ENCODE measurements at regions not wholly inside any gene's neighbourhood (a gene's known extent, or its start where the extent isn't known, plus 50 kb on each side); places are given as distances from the start of the nearest gene placed in this dataset.

DNA sequence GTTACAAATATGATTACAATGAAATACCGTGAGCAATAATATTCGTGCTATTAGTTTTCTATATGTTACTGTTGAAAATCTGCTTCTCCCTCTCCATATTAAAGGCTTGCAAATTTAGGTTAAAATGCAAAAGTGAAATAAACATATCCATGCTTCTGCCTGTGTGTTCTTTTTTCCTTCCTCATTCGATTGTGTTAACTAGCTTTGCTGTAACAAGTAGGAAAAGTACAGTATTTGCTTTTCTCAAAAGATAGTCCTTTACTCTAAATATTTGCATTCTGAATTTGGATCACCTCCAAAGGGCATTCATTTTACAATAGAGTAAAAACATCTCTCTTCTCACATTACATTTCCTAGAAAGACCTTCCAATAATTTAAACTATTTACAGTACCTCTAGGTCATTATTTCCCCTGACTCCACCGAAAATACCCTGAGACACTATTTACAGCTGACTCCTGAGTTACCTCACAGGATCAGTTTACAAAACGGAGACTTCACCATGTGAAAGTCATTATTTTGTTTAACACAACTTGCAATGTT lies 835.0 kb upstream of the FANCL start:
- DNase-seq: no peak
- no peaks in the 10 kb centered on the region for H3K4me1 ChIP-seq
- intact Hi-C loops (cut with DNase I): no loop called here

DNA sequence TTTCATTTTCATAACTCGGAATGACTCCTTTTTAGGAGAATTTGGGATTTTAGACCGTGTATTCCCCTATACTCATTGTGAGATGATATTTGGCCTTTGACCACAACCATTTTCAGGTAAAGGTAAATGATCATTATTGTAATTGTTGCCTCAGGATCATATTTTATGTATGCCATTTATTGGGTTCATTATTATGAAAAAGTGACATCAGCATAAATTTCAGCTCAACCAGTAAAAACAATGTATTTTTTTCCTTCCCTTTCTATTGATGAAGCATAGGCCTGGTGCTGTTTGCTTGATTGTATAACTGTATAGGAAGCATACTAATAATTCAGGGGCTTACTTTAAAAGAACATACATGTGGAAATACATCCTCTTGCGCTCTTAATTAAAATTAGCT lies 832.9 kb upstream of the FANCL start:
- Histone ChIP-seq H3K9ac (ENCODE audit: low read depth in 2 of 2, low read length in 2 of 2) (no peak overlapping the region), H3K9me3 (no peaks in the 10 kb centered on the region), H3K36me3 (no peaks in the 10 kb centered on the region), H3K27me3 (no peaks in the 10 kb centered on the region), H3K4me3 (no peak overlapping the region), H3K4me1 (no peaks in the 10 kb centered on the region), H3K27ac (no peak overlapping the region)
- intact Hi-C loops (cut with DNase I): no loop called here
- TF ChIP-seq, protein P1, sequence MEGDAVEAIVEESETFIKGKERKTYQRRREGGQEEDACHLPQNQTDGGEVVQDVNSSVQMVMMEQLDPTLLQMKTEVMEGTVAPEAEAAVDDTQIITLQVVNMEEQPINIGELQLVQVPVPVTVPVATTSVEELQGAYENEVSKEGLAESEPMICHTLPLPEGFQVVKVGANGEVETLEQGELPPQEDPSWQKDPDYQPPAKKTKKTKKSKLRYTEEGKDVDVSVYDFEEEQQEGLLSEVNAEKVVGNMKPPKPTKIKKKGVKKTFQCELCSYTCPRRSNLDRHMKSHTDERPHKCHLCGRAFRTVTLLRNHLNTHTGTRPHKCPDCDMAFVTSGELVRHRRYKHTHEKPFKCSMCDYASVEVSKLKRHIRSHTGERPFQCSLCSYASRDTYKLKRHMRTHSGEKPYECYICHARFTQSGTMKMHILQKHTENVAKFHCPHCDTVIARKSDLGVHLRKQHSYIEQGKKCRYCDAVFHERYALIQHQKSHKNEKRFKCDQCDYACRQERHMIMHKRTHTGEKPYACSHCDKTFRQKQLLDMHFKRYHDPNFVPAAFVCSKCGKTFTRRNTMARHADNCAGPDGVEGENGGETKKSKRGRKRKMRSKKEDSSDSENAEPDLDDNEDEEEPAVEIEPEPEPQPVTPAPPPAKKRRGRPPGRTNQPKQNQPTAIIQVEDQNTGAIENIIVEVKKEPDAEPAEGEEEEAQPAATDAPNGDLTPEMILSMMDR (IDR thresholded peaks at IDR 0.05): no peak
- DNase-seq: no peak

More for the DNA sequence above, 835.0 kb upstream of the FANCL start:
- Histone ChIP-seq H3K27ac (no peak overlapping the region), H3K9ac (ENCODE audit: low read depth in 2 of 2, low read length in 2 of 2) (no peak overlapping the region), H3K4me3 (no peak overlapping the region), H3K36me3 (no peaks in the 10 kb centered on the region), H3K27me3 (no peaks in the 10 kb centered on the region), H3K9me3 (no peaks in the 10 kb centered on the region)
- TF ChIP-seq, protein P1 (IDR thresholded peaks at IDR 0.05): no peak

DNA sequence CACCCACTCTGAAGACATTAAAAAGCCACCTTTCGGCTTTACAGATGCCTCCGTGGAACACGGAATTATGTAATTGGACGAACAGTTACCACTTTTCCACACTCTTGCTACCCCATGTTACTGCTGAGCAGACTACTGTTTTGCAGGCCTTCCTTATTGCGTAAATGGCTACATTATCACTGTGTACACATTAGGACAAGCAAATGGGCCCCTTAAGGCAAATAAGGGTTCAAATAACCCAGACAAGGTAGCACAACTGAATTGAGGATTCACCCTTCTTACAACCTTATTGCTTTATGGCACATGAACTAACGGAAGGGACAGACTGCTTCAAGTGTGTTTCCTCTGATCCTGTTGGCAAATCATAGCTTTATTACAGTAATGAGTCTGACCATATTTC lies 832.2 kb upstream of the FANCL start:
- TF ChIP-seq, protein P1 (IDR thresholded peaks at IDR 0.05): no peak
- intact Hi-C loops (cut with DNase I): no loop called here
- Histone ChIP-seq H3K9ac (ENCODE audit: low read depth in 2 of 2, low read length in 2 of 2) (no peak overlapping the region), H3K4me1 (no peaks in the 10 kb centered on the region), H3K36me3 (no peaks in the 10 kb centered on the region), H3K27ac (no peak overlapping the region), H3K9me3 (no peaks in the 10 kb centered on the region), H3K4me3 (no peak overlapping the region), H3K27me3 (no peaks in the 10 kb centered on the region)
- no peak for DNase-seq

DNA sequence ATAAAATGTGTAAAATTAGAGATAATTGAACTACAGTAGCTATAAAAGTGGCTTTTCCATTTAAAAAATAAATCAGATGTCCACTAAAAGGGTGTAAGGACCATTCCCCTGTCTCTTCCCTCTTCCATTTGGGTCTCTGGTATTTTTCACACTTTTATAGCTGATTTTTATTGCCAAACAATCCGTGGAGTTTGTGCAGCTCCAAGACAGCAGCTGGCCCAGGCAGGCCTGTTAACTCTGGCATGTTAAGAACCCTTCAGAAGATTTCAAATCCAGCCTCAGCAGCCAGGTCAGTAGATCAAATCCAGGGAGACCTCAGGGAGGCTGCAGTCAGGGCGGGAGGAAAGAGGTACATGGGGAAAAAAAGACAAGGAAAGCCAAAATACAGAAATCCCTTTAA lies 827.1 kb upstream of the FANCL start:
- no peaks in the 10 kb centered on the region for H3K36me3 ChIP-seq
- H3K27ac ChIP-seq: no peak overlapping the region
- H3K27me3 ChIP-seq: no peaks in the 10 kb centered on the region
- TF ChIP-seq, protein P1 (IDR thresholded peaks at IDR 0.05): no peak
- H3K9ac ChIP-seq (ENCODE audit: low read depth in 2 of 2, low read length in 2 of 2): no peak overlapping the region
- no peaks in the 10 kb centered on the region for H3K9me3 ChIP-seq
- intact Hi-C loops (cut with DNase I): no loop called here
- DNase-seq: no peak
- no peak overlapping the region for H3K4me3 ChIP-seq
- no peaks in the 10 kb centered on the region for H3K4me1 ChIP-seq

DNA sequence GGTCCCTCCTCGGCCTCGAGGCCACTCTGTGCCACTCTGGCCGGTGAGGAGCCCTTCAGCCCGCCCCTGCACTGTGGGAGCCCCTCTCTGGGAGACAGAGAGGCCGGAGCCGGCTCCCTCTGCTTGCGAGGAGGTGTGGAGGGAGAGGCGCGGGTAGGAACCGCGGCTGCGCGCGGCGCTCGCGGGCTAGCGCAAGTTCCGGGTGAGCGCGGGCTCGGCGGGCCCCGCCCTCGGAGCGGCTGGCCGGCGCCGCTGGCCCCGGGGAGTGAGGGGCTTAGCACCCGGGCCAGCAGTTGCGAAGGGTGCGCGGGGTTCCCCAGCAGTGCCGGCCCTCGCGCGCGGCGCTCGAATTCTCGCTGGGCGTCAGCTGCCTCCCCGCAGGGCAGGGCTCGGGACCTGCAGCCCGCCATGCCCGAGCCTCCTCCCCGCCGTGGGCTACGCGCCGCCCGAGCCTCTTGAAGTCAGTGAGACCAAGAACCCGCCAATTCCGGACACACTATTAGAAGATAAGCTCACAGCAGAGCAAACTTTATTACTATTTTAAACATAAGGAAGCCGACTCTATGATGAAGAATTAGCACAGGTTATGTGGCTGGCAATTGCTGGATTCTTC lies 825.8 kb upstream of the FANCL start:
- Histone ChIP-seq H3K4me1 (no peaks in the 10 kb centered on the region), H3K9me3 (no peaks in the 10 kb centered on the region), H3K27me3 (no peaks in the 10 kb centered on the region), H3K4me3 (no peak overlapping the region), H3K27ac (no peak overlapping the region), H3K9ac (ENCODE audit: low read depth in 2 of 2, low read length in 2 of 2) (no peak overlapping the region), H3K36me3 (no peaks in the 10 kb centered on the region)
- TF ChIP-seq, protein P1 (IDR thresholded peaks at IDR 0.05): no peak
- no peak for DNase-seq
- intact Hi-C loops (cut with DNase I): no loop called here
